ENCODE measurements at regions not wholly inside any gene's neighbourhood (a gene's known extent, or its start where the extent isn't known, plus 50 kb on each side); places are given as distances from the start of the nearest gene placed in this dataset.

- Mint-ChIP-seq H3K36me3 (ENCODE audit: low read depth) (no peaks in the 10 kb centered on the region), H3K4me1 (ENCODE audit: low read depth) (peaks cover 28% of the 10 kb centered on the region), H3K4me3 (no peak overlapping the region; the same call in 1 of the 2 replicates), H3K27ac (peak overlapping the region; percentile 24; the same call in 1 of the 2 replicates), H3K27me3 (ENCODE audit: insufficient read depth) (peaks cover 23% of the 10 kb centered on the region), H3K9me3 (no peaks in the 10 kb centered on the region)
- DNase-seq, result no peak
- TF ChIP-seq CTCF (IDR thresholded peaks at IDR 0.05), result no peak
Measured at GRCh38 chr2:216791303-216791702, 68.6 kb downstream of the TNP1 start.

GRCh38 chr2:216789081-216789480, 70.8 kb downstream of the TNP1 start:
- Mint-ChIP-seq H3K4me1 (ENCODE audit: low read depth) (peaks cover 28% of the 10 kb centered on the region), H3K27ac (no peak overlapping the region), H3K9me3 (no peaks in the 10 kb centered on the region), H3K27me3 (ENCODE audit: insufficient read depth) (peaks cover 33% of the 10 kb centered on the region), H3K36me3 (ENCODE audit: low read depth) (no peaks in the 10 kb centered on the region), H3K4me3 (no peak overlapping the region)
- no peak for TF ChIP-seq CTCF (IDR thresholded peaks at IDR 0.05)
- no peak for DNase-seq

DNA sequence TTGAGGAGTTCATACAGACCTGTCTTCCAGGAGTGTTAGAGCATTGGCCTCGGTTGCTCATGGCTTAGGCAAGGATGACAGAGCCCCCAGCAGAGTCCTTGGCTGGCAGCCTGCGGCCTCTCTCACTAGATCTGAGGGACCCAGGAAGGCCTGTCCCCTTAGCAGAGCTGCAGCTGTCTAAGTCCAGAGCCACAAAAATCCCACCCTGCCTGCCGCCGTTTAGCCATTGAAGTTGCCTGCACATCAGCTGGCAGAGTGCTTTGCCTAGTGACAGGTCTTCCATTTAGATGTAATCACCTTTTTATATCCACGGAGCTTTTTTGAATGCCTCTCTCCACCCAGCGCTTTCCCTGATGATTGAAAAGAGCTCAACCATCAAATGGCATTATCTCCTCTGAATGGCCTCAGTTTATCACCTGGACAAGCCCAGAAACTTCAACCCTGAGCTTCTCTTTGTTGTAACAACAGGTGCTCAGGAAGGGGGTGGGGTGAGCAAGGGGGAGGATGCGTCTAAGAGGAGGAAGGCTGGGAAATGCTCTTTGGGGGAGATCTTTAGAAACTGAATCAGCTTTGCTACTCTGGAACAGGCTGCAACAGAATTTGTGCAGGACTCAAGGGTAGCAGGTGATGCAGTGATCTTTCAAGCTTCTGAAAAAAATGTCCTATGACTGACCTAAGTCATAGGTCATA, 71.9 kb downstream of the TNP1 start:
- no peaks in the 10 kb centered on the region for H3K36me3 Mint-ChIP-seq (ENCODE audit: low read depth)
- no peak for TF ChIP-seq CTCF (IDR thresholded peaks at IDR 0.05)
- peaks cover 19% of the 10 kb centered on the region for H3K4me1 Mint-ChIP-seq (ENCODE audit: low read depth)
- H3K27me3 Mint-ChIP-seq (ENCODE audit: insufficient read depth), result peaks cover 42% of the 10 kb centered on the region
- H3K4me3 Mint-ChIP-seq, result no peak overlapping the region
- H3K27ac Mint-ChIP-seq, result no peak overlapping the region
- H3K9me3 Mint-ChIP-seq, result no peaks in the 10 kb centered on the region
- DNase-seq, result no peak

DNA sequence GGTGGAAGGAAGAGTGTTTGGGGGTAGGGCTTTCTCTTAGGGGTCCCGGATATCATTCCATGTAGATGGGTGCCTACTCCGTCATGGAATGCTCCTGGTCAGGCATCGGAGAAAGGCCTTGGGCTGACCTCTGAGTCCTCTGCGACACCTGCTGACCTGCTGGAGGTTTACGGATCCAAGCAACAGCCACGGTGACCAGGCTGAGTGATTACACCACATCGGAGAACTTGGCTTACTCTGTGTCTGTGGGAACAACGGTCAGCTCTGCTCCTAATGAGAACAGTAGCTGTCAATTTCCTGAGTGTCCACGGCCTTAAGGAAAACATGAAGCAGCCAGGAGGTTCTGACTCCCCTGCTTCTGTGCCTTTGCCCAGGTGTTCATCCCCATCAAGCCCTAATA, 73.2 kb downstream of the TNP1 start:
- Mint-ChIP-seq H3K9me3 (no peaks in the 10 kb centered on the region), H3K4me3 (no peak overlapping the region), H3K4me1 (ENCODE audit: low read depth) (peaks cover 6% of the 10 kb centered on the region), H3K27me3 (ENCODE audit: insufficient read depth) (peaks cover 44% of the 10 kb centered on the region), H3K36me3 (ENCODE audit: low read depth) (no peaks in the 10 kb centered on the region), H3K27ac (no peak overlapping the region)
- TF ChIP-seq CTCF (IDR thresholded peaks at IDR 0.05), result no peak
- no peak for DNase-seq

GRCh38 chr2:216784456-216784855, 75.4 kb downstream of the TNP1 start:
- no peaks in the 10 kb centered on the region for H3K4me1 Mint-ChIP-seq (ENCODE audit: low read depth)
- H3K4me3 Mint-ChIP-seq, result no peak overlapping the region
- TF ChIP-seq CTCF (IDR thresholded peaks at IDR 0.05), result no peak
- H3K9me3 Mint-ChIP-seq, result no peaks in the 10 kb centered on the region
- peaks cover 39% of the 10 kb centered on the region for H3K27me3 Mint-ChIP-seq (ENCODE audit: insufficient read depth)
- peaks cover 5% of the 10 kb centered on the region; the same call in 1 of the 2 replicates for H3K36me3 Mint-ChIP-seq (ENCODE audit: low read depth)
- no peak for DNase-seq
- H3K27ac Mint-ChIP-seq, result no peak overlapping the region

Measured in HFFc6 (cell line).